Activated gamma-delta T cell (primary cell): ENCODE measurements at regions not wholly inside any gene's neighbourhood (a gene's known extent, or its start where the extent isn't known, plus 50 kb on each side); places are given as distances from the start of the nearest gene placed in this dataset.
"Not testable (repeated sequence)": the region's sequence is repeated elsewhere in the genome, so short reads cannot be mapped to it uniquely, and the experiment has no call there.

Source experiments
- DNase-seq: peaks from one replicate; lab custom pipeline; 2025; lab: John Stamatoyannopoulos, UW

DNA sequence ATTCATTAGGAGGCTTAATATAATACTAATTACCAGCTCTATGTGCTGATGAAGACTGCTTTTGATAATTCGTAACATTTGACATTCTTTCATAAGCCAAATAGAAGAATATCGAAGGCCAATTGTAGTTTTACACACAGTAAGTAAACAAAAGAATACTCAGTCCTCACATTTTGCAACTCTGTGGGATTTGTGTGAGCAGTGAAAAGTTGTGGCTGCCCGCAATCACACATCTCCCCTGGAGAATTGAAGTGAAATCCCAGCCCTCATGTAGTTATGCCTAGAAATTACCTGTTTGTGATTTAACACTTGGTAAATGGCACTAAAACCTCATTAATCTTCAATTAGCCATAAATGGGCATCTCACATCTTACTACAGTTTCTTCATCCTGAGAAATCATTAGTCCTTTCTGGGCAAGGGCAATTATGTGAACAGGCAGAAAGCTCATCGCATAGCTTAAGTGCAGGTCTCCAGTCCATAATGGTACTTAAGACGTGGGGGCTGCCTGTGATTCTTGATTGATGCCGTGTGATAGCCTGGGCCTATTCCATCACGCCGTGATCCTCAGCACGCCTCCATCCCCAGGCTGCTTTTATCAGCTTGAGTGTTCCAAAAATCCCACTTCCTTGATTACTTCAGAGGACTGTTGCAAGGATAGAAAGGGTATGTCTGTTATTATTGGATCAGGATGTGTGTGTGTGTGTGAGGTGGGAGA, 97.9 kb upstream of the METTL14 start:
- DNase-seq: no peak

DNA sequence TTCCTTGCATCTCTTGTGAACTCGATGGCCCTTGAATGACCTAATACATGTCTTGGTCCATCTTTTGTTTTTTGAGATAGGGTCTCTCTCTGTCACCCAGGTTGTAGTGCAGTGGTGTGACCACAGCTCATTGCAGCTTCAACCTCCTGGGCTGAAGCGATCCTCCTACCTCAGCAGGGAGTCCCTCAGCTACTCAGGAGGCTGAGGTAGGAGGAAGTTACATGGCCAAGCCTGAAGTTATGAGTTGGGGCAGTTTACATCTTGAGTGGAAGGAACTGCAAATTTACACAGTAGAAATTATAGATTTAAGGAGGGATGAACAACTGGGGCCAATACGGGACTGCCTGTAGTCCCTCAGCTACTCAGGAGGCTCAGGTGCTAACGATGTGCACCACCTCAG, 97.2 kb upstream of the METTL14 start:
- DNase-seq: no peak

DNA sequence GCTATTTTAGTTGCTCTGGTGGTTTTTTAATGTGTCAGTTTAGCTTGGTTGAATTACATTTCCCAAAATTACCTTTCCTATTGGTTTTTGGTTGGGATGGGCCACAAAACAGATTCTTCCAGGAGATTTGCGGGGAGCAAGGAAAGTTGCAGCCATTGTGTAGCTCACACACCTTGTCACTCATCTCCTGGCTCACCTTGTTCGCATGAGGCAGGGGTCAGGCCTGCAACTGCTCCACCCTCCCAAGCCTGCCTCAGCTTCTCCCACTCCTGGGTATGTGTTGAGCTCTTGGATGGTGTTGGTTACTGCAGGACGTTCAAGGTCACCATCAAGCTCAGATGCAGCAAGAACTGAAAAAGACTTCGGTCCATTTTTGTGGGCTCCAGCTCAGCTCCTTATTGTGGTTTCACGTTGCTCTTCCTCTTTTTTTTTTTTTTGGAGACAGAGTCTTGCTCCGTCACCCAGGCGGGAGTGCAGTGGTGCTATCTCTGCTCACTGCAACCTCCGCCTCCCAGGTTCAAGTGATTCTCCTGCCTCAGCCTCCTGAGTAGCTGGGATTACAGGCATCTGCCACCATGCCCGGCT, 95.6 kb upstream of the METTL14 start:
- no peak for DNase-seq

DNA sequence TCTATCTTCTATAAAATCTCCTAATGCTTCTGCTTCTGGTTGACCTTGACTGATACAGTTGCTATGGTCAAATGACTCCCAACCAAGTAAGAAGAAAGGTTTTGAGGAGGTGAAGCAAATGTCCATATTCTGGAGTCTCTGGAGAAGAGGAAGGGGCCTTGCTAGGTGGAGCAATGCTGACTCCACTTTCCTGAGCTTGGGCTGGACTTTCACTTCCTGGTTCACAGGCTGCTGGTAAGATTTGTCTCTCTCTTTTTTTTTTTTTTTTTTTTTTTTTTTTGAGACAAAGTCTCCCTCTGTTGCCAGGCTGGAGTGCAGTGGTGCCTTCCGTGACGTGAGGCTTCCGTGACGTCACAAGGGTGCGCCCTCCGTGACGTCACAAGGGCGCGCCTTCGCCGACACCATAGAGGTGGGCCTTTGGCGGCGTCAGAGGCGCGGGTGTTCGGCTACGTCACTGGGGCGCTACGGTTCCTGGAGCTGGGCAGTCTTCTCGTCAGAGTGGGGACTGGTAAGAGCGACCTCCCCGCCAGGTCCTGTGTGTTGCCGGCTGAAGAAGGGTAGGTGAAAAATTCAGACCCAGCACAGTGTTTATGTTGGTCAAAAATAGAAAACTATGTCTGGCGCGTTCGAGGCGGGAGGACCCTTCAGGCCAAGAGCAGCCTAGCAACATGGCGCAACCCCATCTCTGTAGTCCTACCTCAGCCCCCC, 93.7 kb upstream of the METTL14 start:
- DNase-seq: peak; percentile 94

DNA sequence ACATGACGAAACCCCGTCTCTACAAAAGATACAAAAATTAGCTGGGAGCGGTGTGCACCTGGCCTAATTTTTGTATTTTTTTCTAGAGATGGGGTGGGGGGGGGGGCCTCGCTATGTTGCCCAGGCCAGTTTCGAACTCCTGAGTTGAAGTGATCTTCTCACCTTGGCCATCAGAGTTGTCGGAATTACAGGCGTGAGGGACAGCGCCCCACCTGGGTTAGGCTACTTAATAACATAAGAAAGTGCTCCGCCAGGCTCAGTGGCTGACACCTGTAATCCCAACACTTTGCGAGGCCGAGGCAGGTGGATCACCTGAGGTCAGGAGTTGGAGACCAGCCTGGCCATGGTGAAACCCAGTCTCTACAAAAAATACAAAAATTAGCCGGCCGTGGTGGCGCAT, 92.9 kb upstream of the METTL14 start:
- DNase-seq: not testable (repeated sequence)

DNA sequence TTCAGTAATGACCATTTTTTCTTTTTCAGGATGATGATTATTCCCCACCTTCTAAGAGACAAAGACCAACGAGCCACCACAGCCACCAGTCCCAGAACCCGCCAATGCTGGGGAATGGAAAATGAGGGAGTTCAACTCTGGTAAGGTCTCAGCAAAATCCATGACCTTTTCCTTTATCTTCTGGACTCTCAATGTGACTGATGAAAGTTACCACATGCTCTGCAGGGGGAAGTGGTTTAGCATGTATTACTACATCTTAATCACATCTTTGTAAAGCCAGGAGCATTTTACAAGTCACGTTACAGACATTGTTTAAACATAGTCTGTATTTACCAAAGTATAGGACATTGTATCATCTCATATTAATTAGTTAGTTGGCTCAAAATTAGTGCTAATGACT, 89.3 kb upstream of the METTL14 start:
- DNase-seq: not testable (repeated sequence)

DNA sequence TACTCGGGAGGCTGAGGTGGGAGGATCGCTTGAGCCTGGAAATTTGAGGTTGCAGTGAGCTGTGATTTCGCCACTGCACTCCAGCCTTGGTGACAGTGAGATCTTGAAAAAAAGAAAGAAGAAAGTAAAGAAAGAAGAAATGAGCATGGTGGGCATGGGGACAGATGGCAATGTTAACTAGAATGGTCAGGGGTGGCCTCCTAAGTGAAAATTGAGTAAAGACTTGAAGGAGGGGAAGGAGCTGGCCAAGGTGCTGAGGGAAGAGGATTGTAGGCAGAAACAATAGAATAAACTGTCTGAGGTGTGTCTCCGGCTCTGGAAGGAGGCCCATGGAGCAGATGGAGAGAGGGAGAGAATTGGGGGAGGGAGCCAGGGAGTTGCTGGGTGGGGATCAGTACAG, 60.1 kb upstream of the METTL14 start:
- DNase-seq: not testable (repeated sequence)

DNA sequence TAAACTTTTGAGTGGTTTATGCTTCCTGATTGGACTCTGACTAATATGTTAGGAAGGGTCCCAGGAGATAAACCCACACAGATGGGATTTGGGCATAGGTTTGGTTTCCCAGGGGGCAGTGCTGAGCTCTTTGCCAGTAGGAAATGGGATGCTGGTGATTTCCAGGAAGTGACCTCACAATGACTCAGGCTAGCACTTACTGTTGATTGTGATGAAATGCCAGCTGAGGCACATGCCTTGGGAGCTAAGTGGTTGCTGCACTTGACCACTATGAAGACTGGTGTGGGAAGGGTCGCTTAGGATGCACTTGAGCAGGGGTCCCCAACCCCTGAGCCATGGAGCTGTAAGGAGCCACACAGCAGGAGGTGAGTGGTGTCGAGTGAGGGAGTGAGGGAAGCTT, 55.5 kb upstream of the METTL14 start:
- not testable (repeated sequence) for DNase-seq

DNA sequence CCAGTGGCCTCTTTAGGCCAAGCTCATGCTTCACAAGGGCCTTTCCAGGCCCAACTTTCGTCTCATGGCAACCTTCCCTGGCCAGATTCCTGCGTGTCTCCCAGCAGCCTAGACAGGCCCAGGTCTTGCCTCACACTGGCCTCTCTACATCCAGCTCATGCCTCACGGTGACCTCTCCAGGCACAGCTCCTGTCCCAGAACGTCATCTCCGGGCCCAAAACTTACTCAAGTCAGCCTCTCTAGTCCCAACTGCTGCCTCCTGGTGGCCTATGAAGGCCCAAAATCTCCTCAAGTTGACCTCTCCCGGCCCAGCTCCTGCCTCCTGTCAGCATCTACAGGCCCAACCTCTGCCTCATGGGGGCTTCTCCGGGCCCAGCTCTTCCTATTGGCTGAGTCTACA, 54.3 kb upstream of the METTL14 start:
- not testable (repeated sequence) for DNase-seq

DNA sequence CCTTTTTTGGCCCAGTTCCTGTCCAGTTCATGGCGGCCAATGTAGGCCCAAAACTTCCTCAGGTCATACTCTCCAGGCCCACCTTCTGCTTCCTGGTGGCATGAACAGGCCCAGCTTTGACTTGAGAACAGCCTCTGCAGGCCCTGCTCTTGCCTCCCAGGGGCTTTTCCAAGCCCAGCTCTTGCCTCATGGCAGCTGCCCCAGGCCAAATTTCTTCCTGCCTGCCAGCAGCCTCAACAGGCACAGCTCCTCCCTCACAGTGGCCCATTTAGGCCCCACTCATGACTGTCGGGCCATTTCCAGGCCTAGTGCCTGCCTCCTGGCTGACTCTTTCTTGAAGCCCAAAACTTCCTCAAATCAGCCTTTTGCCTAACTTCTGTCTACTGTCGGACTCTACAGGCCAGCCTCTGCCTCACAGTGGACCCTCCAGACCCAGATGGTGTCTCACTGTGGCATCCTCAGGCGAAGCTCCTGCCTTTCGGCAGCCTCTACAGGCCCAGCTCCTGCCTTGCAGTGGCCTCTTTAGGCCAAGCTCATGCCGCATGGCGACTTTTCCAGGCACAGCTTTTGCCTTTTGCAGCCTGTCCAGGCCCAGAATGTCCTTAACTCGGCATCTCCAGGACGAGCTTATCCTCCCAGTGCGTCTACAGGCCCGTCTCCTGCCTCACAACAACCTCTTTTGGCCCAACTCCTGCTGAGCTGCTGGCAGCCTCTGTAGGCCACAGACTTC, 53.7 kb upstream of the METTL14 start:
- DNase-seq: not testable (repeated sequence)

DNA sequence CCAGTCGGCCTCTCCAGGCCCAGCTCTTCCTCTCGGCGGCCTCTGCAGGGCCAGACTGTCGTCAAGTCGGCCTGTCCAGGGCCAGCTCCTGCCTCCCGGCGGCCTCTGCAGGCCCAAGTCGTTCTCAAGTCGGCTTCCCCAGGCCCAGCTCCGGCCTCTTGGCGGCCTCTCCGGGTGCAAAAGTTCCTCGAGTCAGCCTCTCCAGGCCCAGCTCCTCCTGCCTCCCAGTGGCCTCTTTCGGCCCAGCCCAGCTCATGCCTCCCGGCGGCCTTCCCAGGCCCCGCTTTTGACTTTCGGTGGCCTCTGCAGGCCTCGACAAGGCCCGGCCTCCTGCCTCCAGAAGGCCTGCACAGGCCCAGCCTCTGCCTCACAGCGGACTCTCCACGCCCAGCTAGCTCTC, 51.7 kb upstream of the METTL14 start:
- DNase-seq: not testable (repeated sequence)

DNA sequence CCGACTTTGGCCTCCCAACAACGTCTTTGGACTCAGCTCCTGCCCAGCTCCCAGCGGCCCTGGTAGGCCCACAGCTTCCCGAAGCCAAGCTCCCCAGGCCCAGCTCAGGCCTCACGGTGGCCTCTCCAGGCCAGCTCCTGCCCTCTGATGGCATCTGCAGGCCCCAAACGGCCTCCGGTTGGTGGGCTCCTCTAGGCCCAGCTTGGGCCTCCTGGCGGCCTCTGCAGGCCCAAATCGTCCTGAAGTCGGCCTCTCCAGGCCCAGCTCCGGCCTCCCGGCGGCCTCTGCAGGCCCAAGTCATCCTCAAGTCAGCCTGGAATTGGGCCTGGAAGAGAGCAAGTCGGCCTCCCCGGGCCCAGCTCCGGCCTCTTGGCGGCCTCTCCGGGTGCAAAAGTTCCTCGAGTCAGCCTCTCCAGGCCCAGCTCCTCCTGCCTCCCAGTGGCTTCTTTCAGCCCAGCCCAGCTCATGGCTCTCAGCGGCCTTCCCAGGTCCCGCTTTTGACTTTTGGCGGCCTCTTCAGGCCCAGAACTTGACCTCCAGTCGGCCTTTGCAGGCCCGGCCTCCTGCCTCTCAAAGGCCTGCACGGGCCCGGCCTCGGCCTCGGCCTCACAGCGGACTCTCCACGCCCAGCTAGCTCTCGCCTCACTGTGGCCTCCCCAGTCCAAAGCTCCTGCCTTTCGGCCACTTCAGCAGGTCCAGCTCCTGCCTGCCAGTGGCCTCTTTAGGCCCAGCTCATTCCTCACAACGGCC, 50.9 kb upstream of the METTL14 start:
- peak; percentile 11 for DNase-seq
